ENCODE measurements at regions not wholly inside any gene's neighbourhood (a gene's known extent, or its start where the extent isn't known, plus 50 kb on each side); places are given as distances from the start of the nearest gene placed in this dataset.

DNA sequence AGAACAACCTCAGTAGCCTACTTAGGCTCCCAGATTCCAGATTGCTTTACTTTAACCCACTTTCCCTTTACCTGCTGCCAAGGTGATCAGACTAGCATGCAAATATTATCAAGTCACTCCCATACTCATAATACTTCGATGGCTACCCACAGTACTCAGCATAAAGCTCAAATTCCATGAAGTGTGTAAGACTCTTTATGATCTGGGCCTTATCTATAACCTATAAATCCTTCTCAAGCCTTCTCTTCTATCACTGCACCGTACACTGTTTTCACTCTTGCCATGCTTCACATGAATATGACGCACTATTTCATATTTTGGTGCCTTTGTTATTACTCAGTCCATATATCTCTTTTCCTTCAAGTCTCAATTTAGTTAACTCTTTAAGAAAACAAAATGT is 135.2 kb upstream of the TARS1 start:
- DNase-seq = no peak

DNA sequence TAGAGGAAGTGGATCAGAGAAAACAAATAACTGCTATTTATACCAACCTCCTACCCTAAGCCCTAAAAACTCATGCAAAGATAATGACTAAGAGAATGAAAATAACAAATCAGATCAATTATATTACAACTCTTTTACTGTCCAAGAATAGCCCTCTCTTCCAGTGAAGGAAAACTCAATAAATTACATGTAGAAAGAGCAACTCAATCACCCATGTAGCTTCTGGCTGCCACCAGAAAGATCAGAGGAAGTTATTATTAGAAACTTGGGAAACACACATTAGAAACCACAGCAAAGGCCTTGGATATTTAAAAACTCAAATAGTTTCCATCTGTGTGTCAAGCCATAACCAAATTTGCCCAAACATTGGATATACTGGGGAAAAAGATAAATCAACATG is 134.0 kb upstream of the TARS1 start:
- no peak for DNase-seq

DNA sequence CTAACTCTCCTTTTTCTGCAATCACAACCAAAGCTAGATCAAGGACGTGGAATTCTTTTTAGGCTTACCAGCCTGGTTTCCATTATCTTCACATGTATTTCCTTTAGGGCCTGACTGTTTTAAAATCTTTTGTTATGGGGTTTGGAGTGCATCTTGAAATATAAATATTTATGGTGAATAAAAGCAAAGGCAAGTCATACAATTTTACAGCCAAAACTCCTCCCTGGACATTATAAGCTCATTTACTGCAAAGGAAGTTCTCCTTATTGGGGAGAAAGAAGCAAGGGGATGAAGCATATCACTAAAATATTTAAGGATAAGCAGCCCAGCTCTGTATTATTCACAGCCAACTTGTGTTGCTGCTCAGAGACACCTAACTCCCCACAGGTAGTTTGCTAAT is 132.2 kb upstream of the TARS1 start:
- no peak for DNase-seq

DNA sequence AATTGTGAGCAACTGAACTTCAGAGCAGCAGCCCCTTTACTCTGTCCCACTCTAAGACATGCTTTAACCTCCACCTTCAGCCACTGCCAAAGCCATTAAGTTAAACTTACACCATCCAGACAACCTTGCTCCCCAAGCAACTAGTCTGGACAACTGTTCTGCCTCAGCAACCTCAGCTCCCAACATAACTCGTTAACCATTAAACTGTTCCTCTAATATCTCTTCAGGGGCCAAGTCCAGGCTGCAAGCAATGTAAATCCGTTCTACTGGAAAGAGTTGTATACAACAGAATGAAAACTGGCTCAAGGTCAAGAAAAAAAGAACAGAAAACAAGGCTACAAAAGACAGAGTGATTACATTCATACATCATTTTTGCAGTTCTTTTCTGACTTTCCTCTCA is 131.7 kb upstream of the TARS1 start:
- DNase-seq = no peak

DNA sequence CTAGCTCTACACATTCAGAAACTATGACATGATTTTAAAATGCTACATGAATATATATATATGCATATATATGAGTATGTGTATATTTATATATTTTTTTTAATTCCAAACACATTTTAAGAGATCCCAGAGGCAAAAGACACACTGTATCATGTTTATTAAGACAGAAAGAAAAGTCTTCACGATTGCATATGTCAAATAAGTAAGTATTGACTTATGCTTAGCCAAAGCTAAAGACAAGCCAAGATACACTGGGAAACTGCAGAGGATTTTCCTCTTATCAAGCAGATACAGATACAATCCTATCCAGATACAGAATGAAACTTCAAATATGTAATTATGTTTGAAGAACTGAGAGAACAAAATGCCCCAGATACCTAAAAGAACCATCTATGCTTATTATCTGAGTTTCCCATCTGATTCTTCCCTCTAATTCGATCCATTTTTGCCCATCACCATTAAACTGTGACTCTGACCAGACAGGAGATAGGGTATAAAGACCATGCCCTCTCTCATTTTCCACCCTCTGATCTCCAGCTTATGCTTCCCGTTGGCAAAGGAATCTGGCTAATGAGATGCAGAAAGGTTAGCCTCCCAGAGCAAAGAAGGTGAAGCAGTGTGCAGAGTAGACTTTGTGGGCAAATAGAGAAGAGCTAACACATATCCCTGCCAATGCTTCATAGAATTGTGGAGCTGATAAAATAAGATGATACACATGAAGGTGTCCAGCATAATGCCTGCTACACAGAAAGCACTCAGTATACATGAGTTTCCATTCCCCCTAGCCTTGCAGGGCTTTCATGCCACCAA is 131.0 kb upstream of the TARS1 start:
- DNase-seq = no peak

DNA sequence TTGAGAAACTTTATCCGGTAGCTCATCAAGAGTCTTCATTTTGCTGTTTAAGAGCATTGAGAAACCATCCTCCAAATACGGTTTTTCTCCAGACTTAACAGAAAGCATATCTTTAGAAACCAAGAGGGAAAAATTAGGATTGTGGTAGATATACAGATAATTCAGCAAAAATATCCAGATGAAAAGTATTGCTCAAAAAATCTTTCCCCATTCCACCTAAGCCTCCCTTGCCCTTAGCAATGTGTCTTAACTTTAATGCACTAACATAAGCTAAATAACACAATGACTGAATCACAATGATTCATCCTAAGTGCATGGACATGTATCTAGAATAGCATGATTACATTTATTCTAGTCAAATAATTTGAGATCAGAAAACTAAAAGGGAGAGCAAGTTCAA is 130.3 kb upstream of the TARS1 start:
- no peak for DNase-seq

DNA sequence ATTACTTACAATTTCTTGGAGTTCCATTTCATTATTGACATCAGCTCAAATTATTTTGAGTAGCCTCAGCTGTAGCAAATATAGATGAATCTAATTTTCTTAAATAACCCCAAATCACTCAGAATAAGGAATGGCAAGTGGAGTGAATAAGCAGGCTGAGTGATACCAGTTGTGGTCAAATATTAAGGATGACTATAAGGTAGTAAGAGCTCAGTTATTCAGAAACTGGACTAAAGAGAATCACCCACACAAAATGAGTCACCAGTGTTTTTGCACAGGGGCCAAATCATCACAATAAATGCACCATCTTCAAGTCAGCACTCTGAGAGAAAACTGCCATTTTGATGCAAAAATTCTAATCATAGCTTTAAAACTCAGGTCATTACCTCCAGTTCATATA is 128.9 kb upstream of the TARS1 start:
- DNase-seq = no peak

DNA sequence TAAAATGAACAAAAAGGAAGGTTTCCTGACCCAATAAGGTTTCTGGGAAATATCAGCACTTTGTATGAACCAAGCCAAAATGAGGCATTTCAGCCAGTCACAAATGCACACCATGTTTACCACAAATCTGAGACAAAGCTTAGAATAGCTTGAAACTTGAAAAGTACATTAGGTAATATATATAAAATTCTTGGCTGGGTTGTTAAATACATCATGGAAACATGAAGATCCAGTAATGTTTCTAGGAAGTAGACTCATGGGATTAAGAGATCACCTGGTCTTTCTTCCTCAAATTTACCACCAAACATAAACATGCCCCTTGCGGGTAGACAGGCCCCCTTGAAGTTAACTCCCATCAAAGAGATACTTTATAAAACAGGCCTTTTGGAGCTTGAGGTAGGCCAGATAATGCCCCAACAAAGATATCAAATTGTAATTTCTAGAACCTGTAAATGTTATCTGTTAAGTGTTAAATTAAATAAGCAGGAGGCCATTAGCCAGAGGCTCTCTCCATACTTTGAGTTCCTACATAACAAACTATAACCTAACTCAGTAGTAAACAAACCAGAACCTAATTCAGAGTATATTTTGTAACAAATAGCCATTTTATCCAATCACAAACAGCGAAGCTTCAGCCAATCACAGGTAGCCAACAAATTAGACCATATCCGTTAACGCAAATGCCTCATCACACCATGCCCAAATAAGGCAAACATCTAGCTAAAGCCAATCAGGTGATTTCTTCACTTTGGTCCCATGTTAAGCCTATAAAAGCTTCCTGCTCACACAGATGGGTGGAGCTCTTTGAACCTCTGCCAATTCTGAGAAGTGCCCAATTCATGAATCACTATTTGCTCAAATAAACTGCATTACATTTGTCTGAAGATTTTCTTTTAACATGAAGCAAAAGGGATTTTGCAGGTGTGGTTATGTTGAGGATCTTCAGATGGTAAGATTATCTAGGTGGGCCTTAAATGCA is 127.9 kb upstream of the TARS1 start:
- peak; percentile 22 for DNase-seq

DNA sequence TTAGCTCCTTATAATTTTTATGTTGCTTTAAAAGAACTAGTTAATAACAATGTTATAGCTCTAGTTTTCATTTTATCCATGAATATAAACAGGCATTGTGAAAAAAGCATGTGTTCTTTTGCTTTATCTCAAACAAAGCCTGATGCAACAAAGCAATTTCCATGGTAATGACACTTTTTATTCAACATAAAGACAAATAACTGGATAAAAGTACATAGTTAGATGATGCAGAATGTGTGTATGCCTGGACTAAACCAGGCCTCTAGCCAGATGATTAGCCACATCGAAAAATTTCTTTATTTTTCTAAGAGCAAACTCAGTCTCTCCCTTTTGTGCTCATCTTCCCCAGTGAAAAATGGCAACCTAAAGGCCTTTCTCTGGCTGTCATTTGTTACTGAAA is 125.6 kb upstream of the TARS1 start:
- no peak for DNase-seq

DNA sequence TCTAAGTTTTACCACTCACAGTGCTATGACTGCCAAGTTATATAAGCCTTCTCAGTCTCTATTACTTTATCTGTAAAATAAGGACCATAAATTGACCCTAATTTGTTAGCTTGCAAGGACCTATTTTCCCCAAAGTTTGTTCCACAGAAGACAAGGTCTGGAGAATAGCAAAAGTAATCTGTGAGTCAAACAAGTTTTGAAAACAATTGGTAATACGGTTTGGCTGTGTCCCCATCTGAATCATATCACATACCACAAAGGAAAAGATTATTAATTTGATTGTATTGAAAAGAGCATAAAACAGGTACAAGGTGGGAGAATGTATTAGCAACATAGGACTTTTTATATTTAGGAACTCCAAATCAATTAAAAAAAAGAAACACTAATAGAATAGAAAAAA is 124.0 kb upstream of the TARS1 start:
- DNase-seq = no peak

DNA sequence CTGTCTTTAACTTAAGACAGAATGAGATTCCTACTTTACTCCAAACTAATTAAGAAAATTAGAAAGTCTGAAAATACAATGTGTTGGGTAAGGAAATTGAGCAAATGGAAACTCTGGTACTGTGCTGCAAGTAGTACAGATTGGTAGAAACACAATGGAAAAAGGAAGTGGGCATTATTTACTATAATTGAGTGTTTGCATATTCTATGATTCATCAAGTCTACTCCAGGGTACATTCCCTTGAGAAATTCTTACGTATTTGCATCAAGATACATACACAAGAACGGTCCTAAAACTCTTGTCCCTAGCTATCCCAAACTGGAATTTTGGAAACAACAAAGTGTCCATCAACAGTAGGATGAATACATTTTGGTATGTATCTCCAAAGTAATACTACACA is 123.5 kb upstream of the TARS1 start:
- no peak for DNase-seq

DNA sequence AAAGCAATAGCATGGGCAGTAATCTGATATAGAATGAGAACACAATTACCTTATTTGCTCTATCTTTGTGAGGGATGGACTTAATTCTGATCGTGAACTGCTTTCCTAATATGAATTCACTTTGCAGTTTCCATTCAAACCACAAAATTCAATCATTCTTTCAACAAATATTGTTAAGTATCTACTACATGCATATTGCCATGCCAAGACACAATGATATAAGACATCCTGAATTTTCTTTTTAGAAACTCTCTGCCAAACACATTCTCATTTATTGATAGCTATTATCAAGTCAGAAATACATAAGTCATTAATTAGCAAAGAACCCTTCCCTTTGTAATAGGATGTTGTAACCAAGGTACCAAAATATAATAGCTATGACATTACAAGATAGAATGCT is 121.6 kb upstream of the TARS1 start:
- no peak for DNase-seq

DNA sequence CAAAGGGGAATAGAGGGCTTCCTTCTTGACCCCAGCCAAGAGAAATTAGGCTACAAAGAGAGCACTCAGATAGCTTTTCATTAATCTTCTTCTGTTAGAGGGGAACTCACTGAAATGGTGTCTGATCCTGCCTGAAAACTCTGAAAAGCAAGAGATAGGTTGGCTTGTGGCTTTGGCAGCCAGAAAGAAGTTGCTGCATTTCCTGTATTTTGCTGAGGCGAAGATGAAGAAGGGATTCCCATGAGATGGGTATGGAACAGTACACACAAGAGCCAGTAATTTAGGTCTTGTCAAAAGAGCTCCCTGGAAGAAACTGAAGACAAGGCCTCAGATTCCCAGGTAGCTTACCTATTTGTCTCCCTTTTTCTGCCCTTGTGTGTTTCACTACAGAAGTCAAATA is 120.9 kb upstream of the TARS1 start:
- DNase-seq = peak; percentile 22

DNA sequence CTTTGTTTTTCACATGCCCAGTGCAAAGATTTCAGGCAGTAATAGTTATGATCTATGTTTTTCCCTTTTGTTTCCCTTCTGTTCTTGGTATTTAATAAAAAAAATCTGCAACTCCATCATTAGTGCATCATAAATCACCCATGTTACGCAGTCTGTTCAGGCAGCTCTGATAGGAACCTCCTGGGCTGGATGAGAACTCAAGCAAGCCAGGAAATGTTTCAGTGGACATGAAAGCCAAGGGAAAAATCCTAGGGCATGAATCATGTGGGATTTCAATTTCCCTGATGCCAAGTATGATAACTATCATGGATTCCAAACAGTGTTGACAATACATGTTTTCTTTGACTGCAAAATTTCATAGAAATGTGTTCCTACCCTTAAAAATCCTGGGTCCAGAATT is 119.7 kb upstream of the TARS1 start:
- no peak for DNase-seq

DNA sequence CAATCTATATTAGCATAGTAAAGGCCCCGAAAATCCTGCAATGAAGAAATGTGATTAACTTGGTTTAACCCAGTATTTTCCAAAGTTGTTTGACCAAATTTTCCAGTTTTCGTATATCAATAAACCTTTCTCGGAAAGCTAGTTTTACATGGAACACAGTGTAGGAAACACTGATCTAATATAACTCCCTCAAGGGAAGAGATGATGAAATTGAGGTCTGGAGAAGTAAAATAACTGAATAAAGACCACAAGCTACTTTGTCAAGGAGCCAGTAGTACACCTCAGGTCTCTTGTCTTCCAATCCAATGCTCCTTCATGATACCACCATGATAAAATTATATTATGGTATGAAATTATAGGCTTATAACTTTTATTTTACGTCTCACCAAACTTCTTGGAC is 118.1 kb upstream of the TARS1 start:
- no peak for DNase-seq

DNA sequence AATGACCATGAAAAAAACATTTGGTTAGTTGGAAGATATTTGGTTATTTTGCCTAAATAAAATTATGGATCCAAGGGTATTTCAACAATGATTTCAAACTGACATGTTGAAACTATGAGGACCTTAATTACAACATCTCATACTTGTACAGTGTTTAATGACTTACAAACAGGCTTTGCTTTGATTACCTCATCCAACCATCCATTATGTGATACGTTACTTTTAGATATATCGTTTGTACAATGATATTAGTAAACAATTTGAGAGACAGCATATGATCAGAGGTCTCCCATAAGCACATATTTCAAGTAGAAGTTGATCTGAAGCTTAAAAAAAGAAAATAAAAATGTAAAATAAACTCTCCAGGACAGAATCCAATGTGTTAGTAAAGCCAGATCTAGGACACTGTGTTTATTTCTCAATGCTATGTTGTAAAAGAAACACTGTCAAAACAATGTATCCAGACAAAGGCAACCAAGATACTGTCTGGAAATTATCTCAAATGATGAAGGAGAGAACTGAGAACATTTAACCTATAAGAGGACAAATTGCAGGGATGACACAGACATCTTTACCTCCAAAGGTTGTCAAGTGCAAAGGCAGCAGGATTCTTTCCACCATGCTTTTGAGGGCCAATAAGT is 116.0 kb upstream of the TARS1 start:
- DNase-seq = no peak

DNA sequence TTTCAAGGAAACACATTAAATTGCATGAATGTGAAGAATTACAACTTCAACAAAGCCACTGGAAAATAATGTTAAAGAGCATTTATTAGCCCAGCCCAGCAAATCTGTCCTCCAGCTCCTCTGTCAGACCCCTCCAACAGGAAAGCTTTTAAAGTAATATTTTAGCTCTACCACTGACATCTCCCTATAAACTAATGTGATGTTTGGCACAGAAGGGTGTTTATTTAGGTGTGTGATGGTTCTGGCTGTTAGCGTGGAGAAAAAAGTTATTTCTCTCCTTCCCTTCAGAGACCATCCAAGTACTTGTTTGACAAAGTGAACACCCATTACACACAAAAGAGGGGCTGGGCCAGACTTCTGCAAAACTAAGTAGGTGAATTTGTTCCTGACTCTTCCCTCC is 111.9 kb upstream of the TARS1 start:
- no peak for DNase-seq

DNA sequence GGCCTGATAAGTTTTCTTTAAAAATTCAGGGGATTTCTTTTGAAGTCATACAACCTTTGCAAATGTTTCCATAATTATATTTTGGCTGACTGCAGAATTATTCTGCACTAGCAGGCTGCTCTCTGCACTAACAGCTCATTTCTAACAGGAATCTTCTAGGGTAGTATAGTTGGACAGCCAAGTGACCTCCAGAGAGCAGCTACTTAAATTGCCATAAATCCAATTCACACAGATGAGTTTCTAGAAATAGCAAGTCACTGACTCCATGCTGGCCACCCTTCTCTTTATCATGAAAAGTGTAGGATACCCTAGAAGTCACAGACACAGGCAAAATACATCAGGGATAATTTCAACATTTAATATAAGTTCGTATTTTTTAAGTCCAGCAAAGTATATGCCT is 110.9 kb upstream of the TARS1 start:
- no peak for DNase-seq

DNA sequence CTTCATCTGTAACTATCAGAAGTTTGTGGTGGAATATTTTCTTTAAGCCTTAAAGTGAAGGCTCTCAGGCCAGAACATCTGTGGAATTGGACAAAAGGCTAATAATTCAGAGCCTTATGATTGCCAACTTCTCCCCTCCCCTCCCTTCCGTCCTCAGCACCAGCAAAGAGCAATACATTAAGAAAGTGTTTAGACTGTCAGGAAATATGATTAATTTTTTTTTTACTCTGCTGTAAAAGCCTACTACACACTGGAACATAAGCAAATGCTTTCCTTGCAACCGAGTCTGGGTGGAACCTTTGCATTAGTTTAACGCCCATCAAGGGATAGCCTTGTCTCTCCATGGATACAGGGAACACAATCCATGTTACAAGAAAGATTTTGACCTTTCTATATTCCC is 110.3 kb upstream of the TARS1 start:
- DNase-seq = no peak

DNA sequence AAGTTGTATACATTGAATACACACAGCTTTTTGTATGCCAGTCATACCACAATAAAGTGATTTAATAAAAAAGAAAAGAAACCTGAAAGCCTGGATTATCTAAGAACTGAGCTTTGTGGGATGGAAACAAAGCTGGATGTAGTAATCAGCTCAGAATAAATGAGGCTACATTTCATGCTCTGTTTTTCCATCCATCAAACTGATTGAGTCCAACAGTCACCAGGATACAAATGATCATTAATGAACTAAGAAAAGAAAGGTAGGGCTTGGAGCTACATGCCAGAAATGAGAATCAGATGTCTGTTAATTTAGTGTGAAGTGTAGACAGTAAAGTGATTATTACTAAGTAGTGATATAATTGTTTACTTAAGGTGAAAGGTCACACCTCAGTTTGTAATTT is 109.8 kb upstream of the TARS1 start:
- DNase-seq = no peak

DNA sequence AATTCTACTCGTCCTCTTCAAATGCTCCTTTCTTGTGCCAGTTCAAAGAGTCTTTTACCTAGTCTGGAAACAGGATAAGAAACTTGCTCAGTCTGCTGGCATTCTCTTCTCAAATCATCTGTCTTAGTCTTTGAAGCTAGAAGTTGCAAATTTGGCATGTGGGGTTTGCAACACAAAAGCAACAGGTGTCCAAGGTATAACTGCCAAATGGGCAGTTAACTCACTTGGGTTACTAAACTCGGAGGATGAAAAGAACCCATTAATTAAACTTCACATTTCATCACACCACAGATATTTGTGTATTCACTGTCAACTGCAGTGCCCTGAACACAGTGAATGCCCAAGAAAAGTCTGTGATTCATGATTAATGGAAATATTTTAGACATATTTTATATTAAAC is 108.0 kb upstream of the TARS1 start:
- no peak for DNase-seq

DNA sequence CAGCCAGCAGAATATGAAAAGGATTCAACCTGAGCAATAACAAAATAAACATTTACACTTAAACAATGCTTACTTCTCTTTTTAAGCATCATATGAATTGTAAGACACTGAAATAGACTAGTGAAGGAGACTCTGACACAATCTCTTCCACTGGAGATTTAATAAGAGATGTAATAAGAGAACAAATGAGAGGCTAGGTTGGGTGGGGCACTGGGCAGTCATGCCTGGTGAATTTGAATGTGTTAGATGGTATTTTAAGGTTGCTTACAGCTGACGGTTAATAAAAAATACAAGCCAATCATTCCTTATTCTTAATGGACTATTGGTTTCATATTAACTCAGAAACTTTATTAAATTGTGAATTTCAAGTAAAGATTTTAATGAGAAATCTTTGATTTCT is 105.9 kb upstream of the TARS1 start:
- DNase-seq = no peak

DNA sequence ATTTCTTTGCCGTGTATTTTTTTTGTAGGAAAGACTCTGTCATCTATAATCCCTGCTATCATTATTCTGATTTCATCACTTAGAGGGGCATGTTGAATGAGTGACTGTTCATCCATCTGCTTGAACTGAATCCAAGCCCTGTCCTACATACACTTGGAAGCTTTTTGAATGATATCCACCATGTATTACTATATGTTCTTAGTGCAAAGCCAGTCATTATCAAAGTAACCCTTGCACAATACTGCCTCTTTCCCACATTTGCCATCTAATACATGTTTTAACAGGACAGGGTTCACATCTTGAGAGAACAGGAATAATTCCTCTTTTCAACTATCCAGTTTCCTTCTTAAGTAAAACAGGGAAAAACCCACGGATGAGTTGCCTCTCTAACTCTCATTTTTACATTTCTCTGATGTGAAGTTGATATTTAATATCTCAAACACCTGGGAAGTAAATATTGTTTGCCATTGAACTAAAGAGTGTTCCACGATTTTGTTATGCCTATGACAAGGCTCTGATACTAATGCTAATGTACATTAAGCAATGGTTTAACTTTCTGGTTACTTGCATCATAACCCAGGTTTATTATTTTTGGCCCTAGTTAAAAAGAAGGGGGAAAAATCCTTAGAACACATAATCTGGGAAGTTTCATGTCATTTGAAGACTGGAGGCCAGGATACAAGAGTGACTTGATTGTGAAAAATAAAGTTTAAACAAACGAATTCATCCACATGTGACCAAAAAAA is 103.7 kb upstream of the TARS1 start:
- DNase-seq = no peak

All from hematopoietic multipotent progenitor cell treated with erythropoietin and hydrocortisone succinate and interleukin-3 and kit ligand, for 4 days (in vitro differentiated cells).